ENCODE measurements at regions not wholly inside any gene's neighbourhood (a gene's known extent, or its start where the extent isn't known, plus 50 kb on each side); places are given as distances from the start of the nearest gene placed in this dataset.

DNA sequence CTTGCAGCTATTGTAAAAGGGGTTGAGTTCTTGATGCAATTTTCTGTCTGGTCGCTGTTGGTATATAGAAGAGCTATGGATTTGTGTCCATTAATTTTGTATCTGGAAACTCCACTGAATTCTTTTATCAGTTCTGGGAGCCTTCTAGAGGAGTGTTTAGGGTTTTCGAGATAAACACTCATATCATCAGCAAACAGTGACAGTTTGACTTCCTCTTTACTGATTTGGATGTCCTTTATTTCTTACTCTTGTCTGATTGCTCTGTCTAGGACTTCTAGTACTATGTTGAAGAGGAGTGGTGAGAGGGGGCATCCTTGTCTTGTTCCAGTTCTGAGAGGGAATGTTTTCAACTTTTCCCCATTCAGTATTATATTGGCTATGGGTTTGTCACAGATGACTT, 120.8 kb upstream of the SSTR4 start:
- TF ChIP-seq CHD2 (IDR thresholded peaks at IDR 0.05; ENCODE audit: low read length, partially characterized antibody) (no peak), CTCF (IDR thresholded peaks at IDR 0.05) (no peak), POLR2A (IDR thresholded peaks at IDR 0.05; ENCODE audit: low read length) (no peak), MAX (IDR thresholded peaks at IDR 0.05) (no peak), ZSCAN20 (CRISPR knock-in tag; IDR thresholded peaks at IDR 0.05) (no peak), RAD21 (conservative IDR thresholded peaks at IDR 0.05 in 1 of 2, IDR thresholded peaks at IDR 0.05 in 1 of 2) (no peak), HOXA7 (CRISPR knock-in tag; IDR thresholded peaks at IDR 0.05) (no peak), CBX8 (IDR thresholded peaks at IDR 0.05) (no peak)
- TF ChIP-seq, protein P1, sequence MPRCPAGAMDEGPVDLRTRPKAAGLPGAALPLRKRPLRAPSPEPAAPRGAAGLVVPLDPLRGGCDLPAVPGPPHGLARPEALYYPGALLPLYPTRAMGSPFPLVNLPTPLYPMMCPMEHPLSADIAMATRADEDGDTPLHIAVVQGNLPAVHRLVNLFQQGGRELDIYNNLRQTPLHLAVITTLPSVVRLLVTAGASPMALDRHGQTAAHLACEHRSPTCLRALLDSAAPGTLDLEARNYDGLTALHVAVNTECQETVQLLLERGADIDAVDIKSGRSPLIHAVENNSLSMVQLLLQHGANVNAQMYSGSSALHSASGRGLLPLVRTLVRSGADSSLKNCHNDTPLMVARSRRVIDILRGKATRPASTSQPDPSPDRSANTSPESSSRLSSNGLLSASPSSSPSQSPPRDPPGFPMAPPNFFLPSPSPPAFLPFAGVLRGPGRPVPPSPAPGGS (IDR thresholded peaks at IDR 0.05): no peak
- TF ChIP-seq, protein P2, sequence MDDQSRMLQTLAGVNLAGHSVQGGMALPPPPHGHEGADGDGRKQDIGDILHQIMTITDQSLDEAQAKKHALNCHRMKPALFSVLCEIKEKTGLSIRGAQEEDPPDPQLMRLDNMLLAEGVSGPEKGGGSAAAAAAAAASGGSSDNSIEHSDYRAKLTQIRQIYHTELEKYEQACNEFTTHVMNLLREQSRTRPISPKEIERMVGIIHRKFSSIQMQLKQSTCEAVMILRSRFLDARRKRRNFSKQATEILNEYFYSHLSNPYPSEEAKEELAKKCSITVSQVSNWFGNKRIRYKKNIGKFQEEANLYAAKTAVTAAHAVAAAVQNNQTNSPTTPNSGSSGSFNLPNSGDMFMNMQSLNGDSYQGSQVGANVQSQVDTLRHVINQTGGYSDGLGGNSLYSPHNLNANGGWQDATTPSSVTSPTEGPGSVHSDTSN (IDR thresholded peaks at IDR 0.05): no peak
- TF ChIP-seq, protein P3, sequence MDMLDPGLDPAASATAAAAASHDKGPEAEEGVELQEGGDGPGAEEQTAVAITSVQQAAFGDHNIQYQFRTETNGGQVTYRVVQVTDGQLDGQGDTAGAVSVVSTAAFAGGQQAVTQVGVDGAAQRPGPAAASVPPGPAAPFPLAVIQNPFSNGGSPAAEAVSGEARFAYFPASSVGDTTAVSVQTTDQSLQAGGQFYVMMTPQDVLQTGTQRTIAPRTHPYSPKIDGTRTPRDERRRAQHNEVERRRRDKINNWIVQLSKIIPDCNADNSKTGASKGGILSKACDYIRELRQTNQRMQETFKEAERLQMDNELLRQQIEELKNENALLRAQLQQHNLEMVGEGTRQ (IDR thresholded peaks at IDR 0.05): no peak
